H1 (cell line): ENCODE measurements at regions not wholly inside any gene's neighbourhood (a gene's known extent, or its start where the extent isn't known, plus 50 kb on each side); places are given as distances from the start of the nearest gene placed in this dataset.

ENCODE experiments used
- ATF2 ChIP-seq: IDR thresholded peaks from 2 replicates; pipeline ENCODE4 v1.6.1; 2012; ENCODE audit warnings: low read length, inconsistent platforms
- BACH1 ChIP-seq: IDR thresholded peaks from 2 replicates; pipeline ENCODE4 v1.6.1; 2012; ENCODE audit warnings: low read length, improper control_type of control experiment
- CBX5 ChIP-seq: fragments of 300-800, 300-1000 bp; sonication (generic); IDR thresholded peaks from 2 replicates; pipeline ENCODE4 v1.7.1; 2016; ENCODE audit warnings: antibody characterized with exemption, low read length, low read depth
- CBX8 ChIP-seq: fragments of 300-800, 300-1000 bp; sonication (generic); IDR thresholded peaks from 2 replicates; pipeline ENCODE4 v1.7.1; 2016; ENCODE audit warnings: low read depth, low read length, borderline replicate concordance
- CHD7 ChIP-seq: fragments of 300-600 bp; sonication (generic); IDR thresholded peaks from 2 replicates; pipeline ENCODE4 v1.7.1; 2012; ENCODE audit warnings: low read length, moderate library complexity, mild to moderate bottlenecking, inconsistent platforms; ENCODE audit not compliant: insufficient replicate concordance
- NANOG ChIP-seq: IDR thresholded peaks from 2 replicates; pipeline ENCODE4 v1.6.1; 2011; ENCODE audit warnings: low read length, low read depth, mild to moderate bottlenecking, inconsistent platforms; ENCODE audit not compliant: insufficient read depth, poor library complexity, severe bottlenecking
- POLR2A ChIP-seq, 2 experiments: IDR thresholded peaks; 1 replicate in 1 of 2; 2 replicates in 1 of 2; pipeline ENCODE4 v1.6.1; 2011; ENCODE audit warnings: low read depth in 2 of 2, low read length in 2 of 2, mild to moderate bottlenecking in 2 of 2; ENCODE audit errors: control extremely low read depth in 1 of 2
- RBBP5 ChIP-seq: IDR thresholded peaks from 2 replicates; pipeline ENCODE4 v1.7.1; 2012; ENCODE audit warnings: low read depth, mild to moderate bottlenecking, inconsistent platforms, low read length, moderate library complexity, borderline replicate concordance
- RXRA ChIP-seq: IDR thresholded peaks from 2 replicates; pipeline ENCODE4 v1.6.1; 2011; ENCODE audit warnings: low read depth, mild to moderate bottlenecking, low read length, moderate library complexity; ENCODE audit not compliant: insufficient read depth
- TCF12 ChIP-seq: IDR thresholded peaks from 2 replicates; pipeline ENCODE4 v1.6.1; 2011; ENCODE audit warnings: low read depth, mild to moderate bottlenecking, low read length
- TEAD4 ChIP-seq: IDR thresholded peaks from 2 replicates; pipeline ENCODE4 v1.6.1; 2012; ENCODE audit warnings: low read depth, low read length, inconsistent platforms, mixed read lengths

GRCh38 chrX:67780694-67781109, 236.9 kb downstream of the AR start (continued):
- TF ChIP-seq CHD7 (no peak), CBX8 (no peak), RXRA (no peak), TEAD4 (no peak), CBX5 (no peak), POLR2A (IDR thresholded peaks at IDR 0.05; ENCODE audit: control extremely low read depth in 1 of 2, low read depth in 2 of 2, low read length in 2 of 2) (no peak), NANOG (no peak), RBBP5 (no peak), TCF12 (no peak), ATF2 (no peak), BACH1 (no peak)
